PFSK-1 (cell line): ENCODE measurements at regions not wholly inside any gene's neighbourhood (a gene's known extent, or its start where the extent isn't known, plus 50 kb on each side); places are given as distances from the start of the nearest gene placed in this dataset.

ENCODE experiments used
- FOXP2 ChIP-seq: optimal IDR thresholded peaks from 2 replicates; pipeline ENCODE3; 2011; ENCODE audit warnings: borderline replicate concordance, control low read depth, inconsistent platforms; ENCODE audit not compliant: insufficient read depth; ENCODE audit errors: extremely low read length, extremely low read depth
- POLR2AphosphoS5 ChIP-seq: IDR thresholded peaks from 2 replicates; pipeline ENCODE4 v1.6.1; 2012; ENCODE audit warnings: low read depth, mild to moderate bottlenecking, control low read depth, low read length, moderate library complexity
- SIN3A ChIP-seq: IDR thresholded peaks from 2 replicates; pipeline ENCODE4 v1.6.1; 2012; ENCODE audit warnings: mild to moderate bottlenecking, low read length, moderate library complexity, borderline replicate concordance; ENCODE audit not compliant: insufficient read depth
- TAF1 ChIP-seq: IDR thresholded peaks from 2 replicates; pipeline ENCODE4 v1.6.1; 2012; ENCODE audit warnings: low read length, control low read depth, borderline replicate concordance; ENCODE audit not compliant: insufficient read depth
- TF ChIP-seq, protein P1 (sequence below), 2 experiments: IDR thresholded peaks; 2 replicates each; pipeline versions ENCODE4 v1.6.1 to v1.8.0; 2011 to 2012; ENCODE audit warnings: low read depth in 2 of 2, low read length in 2 of 2, control low read depth in 1 of 2, inconsistent platforms in 1 of 2, mild to moderate bottlenecking in 1 of 2, moderate library complexity in 1 of 2; ENCODE audit not compliant: insufficient read depth in 1 of 2

GRCh38 chr4:14387647-14388046 lies 614.6 kb upstream of the CPEB2 start:
- no peak for TF ChIP-seq FOXP2
- TF ChIP-seq SIN3A: no peak
- TF ChIP-seq, protein P1, sequence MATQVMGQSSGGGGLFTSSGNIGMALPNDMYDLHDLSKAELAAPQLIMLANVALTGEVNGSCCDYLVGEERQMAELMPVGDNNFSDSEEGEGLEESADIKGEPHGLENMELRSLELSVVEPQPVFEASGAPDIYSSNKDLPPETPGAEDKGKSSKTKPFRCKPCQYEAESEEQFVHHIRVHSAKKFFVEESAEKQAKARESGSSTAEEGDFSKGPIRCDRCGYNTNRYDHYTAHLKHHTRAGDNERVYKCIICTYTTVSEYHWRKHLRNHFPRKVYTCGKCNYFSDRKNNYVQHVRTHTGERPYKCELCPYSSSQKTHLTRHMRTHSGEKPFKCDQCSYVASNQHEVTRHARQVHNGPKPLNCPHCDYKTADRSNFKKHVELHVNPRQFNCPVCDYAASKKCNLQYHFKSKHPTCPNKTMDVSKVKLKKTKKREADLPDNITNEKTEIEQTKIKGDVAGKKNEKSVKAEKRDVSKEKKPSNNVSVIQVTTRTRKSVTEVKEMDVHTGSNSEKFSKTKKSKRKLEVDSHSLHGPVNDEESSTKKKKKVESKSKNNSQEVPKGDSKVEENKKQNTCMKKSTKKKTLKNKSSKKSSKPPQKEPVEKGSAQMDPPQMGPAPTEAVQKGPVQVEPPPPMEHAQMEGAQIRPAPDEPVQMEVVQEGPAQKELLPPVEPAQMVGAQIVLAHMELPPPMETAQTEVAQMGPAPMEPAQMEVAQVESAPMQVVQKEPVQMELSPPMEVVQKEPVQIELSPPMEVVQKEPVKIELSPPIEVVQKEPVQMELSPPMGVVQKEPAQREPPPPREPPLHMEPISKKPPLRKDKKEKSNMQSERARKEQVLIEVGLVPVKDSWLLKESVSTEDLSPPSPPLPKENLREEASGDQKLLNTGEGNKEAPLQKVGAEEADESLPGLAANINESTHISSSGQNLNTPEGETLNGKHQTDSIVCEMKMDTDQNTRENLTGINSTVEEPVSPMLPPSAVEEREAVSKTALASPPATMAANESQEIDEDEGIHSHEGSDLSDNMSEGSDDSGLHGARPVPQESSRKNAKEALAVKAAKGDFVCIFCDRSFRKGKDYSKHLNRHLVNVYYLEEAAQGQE (IDR thresholded peaks at IDR 0.05; ENCODE audit: insufficient read depth in 1 of 2, low read depth in 2 of 2, low read length in 2 of 2): no peak
- no peak for TF ChIP-seq POLR2AphosphoS5
- TF ChIP-seq TAF1: no peak

- TF ChIP-seq FOXP2: no peak
- no peak for TF ChIP-seq TAF1
- TF ChIP-seq, protein P1 (IDR thresholded peaks at IDR 0.05; ENCODE audit: insufficient read depth in 1 of 2, low read depth in 2 of 2, low read length in 2 of 2): no peak
- no peak for TF ChIP-seq POLR2AphosphoS5
- no peak for TF ChIP-seq SIN3A
These were observed 609.9 kb upstream of the CPEB2 start for GRCh38 chr4:14392378-14392777.

GRCh38 chr4:14396183-14396582 lies 606.1 kb upstream of the CPEB2 start:
- TF ChIP-seq POLR2AphosphoS5 (no peak), SIN3A (no peak), FOXP2 (no peak), TAF1 (no peak)
- TF ChIP-seq, protein P1 (IDR thresholded peaks at IDR 0.05; ENCODE audit: insufficient read depth in 1 of 2, low read depth in 2 of 2, low read length in 2 of 2): no peak

- TF ChIP-seq, protein P1 (IDR thresholded peaks at IDR 0.05; ENCODE audit: insufficient read depth in 1 of 2, low read depth in 2 of 2, low read length in 2 of 2): no peak
- TF ChIP-seq SIN3A (no peak), FOXP2 (no peak), TAF1 (no peak), POLR2AphosphoS5 (no peak)
These were observed 602.4 kb upstream of the CPEB2 start for GRCh38 chr4:14399848-14400247.

GRCh38 chr4:14400307-14400706 lies 602.0 kb upstream of the CPEB2 start:
- TF ChIP-seq SIN3A (no peak), FOXP2 (no peak), POLR2AphosphoS5 (no peak), TAF1 (no peak)
- TF ChIP-seq, protein P1 (IDR thresholded peaks at IDR 0.05; ENCODE audit: insufficient read depth in 1 of 2, low read depth in 2 of 2, low read length in 2 of 2): no peak
